SK-N-SH (cell line): ENCODE measurements at regions not wholly inside any gene's neighbourhood (a gene's known extent, or its start where the extent isn't known, plus 50 kb on each side); places are given as distances from the start of the nearest gene placed in this dataset.

Experiments used
- CTCF ChIA-PET: fragments of 300-600, 350-600 bp; formaldehyde crosslinking; extraction: SDS; loops from one replicate; lab custom pipeline; 2021; lab: Yijun Ruan, JAX
- POLR2A ChIA-PET: fragments of 350-600 bp; sonication (Branson Sonifier 250); formaldehyde crosslinking; extraction: SDS; loops from one replicate; lab custom pipeline; 2020; ENCODE audit warnings: antibody characterized with exemption, inconsistent platforms; lab: Yijun Ruan, JAX
- DNase-seq: peaks from one replicate; pipeline ENCODE4 v3.0.0; 2012
- H2AFZ ChIP-seq: fragments of 200-600 bp; sonication (generic); 2 replicates; pipeline ENCODE4 v1.8.1; 2016; ENCODE audit warnings: antibody characterized with exemption, mild to moderate bottlenecking, low read depth
- H3F3A ChIP-seq: fragments of 200-600 bp; sonication (generic); replicated peaks from 2 replicates; pipeline ENCODE3; 2016; ENCODE audit warnings: antibody characterized with exemption, mild to moderate bottlenecking; ENCODE audit not compliant: insufficient read depth
- H3K27ac ChIP-seq, 2 experiments: fragments of 200-500 bp in 1 of 2; fragments of 200-600 bp in 1 of 2; sonication (Bioruptor generic) in 1 of 2; sonication (generic), shearing (Covaris generic) in 1 of 2; 2 replicates each; pipeline versions ENCODE4 v1.5.1 to v1.6.1; 2014 to 2016; ENCODE audit warnings: low read depth in 2 of 2, inconsistent platforms in 1 of 2, low read length in 1 of 2, mild to moderate bottlenecking in 1 of 2, mixed read lengths in 1 of 2
- H3K27me3 ChIP-seq: fragments of 200-600 bp; sonication (generic), shearing (Covaris generic); 2 replicates; pipeline ENCODE4 v1.6.1; 2016; ENCODE audit warnings: mixed run types; ENCODE audit not compliant: insufficient read depth
- H3K36me3 ChIP-seq, 2 experiments: fragments of 200-500 bp in 1 of 2; fragments of 200-600 bp in 1 of 2; sonication (Bioruptor generic) in 1 of 2; sonication (generic) in 1 of 2; replicated peaks in 1 of 2; 2 replicates each; pipeline versions ENCODE3 to v1.5.1; 2014 to 2016; ENCODE audit warnings: low read length in 1 of 2, mild to moderate bottlenecking in 1 of 2; ENCODE audit not compliant: insufficient read depth in 2 of 2, control insufficient read depth in 1 of 2
- H3K4me1 ChIP-seq, 2 experiments: fragments of 200-500 bp in 1 of 2; fragments of 200-600 bp in 1 of 2; sonication (Bioruptor generic) in 1 of 2; sonication (generic), shearing (Covaris generic) in 1 of 2; 2 replicates each; pipeline versions ENCODE4 v1.5.1 to v1.6.1; 2014 to 2016; ENCODE audit warnings: low read depth in 1 of 2, low read length in 1 of 2, mixed run types in 1 of 2; ENCODE audit not compliant: insufficient read depth in 2 of 2, control insufficient read depth in 1 of 2
- H3K4me2 ChIP-seq: fragments of 200-600 bp; sonication (generic), shearing (Covaris generic); 2 replicates; pipeline ENCODE4 v1.6.1; 2017; ENCODE audit warnings: mixed run types
- H3K4me3 ChIP-seq, 2 experiments: fragments of 200-500 bp in 1 of 2; fragments of 200-600 bp in 1 of 2; sonication (Bioruptor generic) in 1 of 2; sonication (generic), shearing (Covaris generic) in 1 of 2; 2 replicates each; pipeline versions ENCODE4 v1.5.1 to v1.8.1; 2014 to 2016; ENCODE audit warnings: low read depth in 2 of 2, inconsistent platforms in 1 of 2, low read length in 1 of 2, mild to moderate bottlenecking in 1 of 2, mixed read lengths in 1 of 2, moderate library complexity in 1 of 2
- H3K79me2 ChIP-seq: fragments of 200-600 bp; sonication (generic); 2 replicates; pipeline ENCODE4 v1.8.1; 2017; ENCODE audit warnings: mild to moderate bottlenecking; ENCODE audit not compliant: insufficient read depth
- H3K9ac ChIP-seq: fragments of 200-600 bp; sonication (generic); 2 replicates; pipeline ENCODE4 v1.6.1; 2017; ENCODE audit warnings: mixed run types
- H3K9me2 ChIP-seq: fragments of 200-600 bp; sonication (generic); 2 replicates; pipeline ENCODE4 v1.6.1; 2017; ENCODE audit warnings: mixed run types
- H3K9me3 ChIP-seq: fragments of 200-600 bp; sonication (generic); 2 replicates; pipeline ENCODE4 v1.6.1; 2017; ENCODE audit warnings: mixed run types, mild to moderate bottlenecking, moderate library complexity
- H4K20me1 ChIP-seq: fragments of 200-600 bp; sonication (generic); 2 replicates; pipeline ENCODE4 v1.6.1; 2017; ENCODE audit warnings: mild to moderate bottlenecking, mixed run types; ENCODE audit not compliant: insufficient read depth
- EP300 ChIP-seq, 2 experiments: IDR thresholded peaks; 2 replicates each; pipeline versions ENCODE4 v1.4.0 to v1.6.1; 2012; ENCODE audit warnings: borderline replicate concordance in 1 of 2, low read depth in 1 of 2, low read length in 1 of 2
- FOSL2 ChIP-seq: IDR thresholded peaks from 2 replicates; pipeline ENCODE4 v1.4.0; 2012; ENCODE audit warnings: low read depth, mild to moderate bottlenecking, moderate library complexity, borderline replicate concordance
- FOXJ3 ChIP-seq: sonication (generic); formaldehyde crosslinking; IDR thresholded peaks from 2 replicates; pipeline ENCODE4 v1.5.1; 2020; ENCODE audit warnings: mild to moderate bottlenecking, missing genetic modification reagents
- FOXM1 ChIP-seq: IDR thresholded peaks from 2 replicates; pipeline ENCODE4 v1.4.0; 2012; ENCODE audit warnings: low read depth, mild to moderate bottlenecking
- IRF3 ChIP-seq: fragments of 150-350 bp; IDR thresholded peaks from 2 replicates; pipeline ENCODE4 v1.6.1; 2016; ENCODE audit warnings: mild to moderate bottlenecking, low read depth, low read length
- JUND ChIP-seq: IDR thresholded peaks from 2 replicates; pipeline ENCODE4 v1.4.0; 2012
- MXI1 ChIP-seq: IDR thresholded peaks from 2 replicates; pipeline ENCODE4 v1.6.1; 2012; ENCODE audit warnings: mild to moderate bottlenecking, low read depth, low read length, improper control_type of control experiment
- NFIC ChIP-seq: IDR thresholded peaks from 2 replicates; pipeline ENCODE4 v1.4.0; 2012; ENCODE audit warnings: borderline replicate concordance
- NRF1 ChIP-seq: IDR thresholded peaks from 2 replicates; pipeline ENCODE4 v1.6.1; 2012; ENCODE audit warnings: low read depth, mild to moderate bottlenecking, low read length
- PBX3 ChIP-seq: IDR thresholded peaks from 2 replicates; pipeline ENCODE4; 2012
- POLR2AphosphoS5 ChIP-seq: IDR thresholded peaks from 2 replicates; pipeline ENCODE4 v1.6.1; 2012; ENCODE audit warnings: low read depth, low read length
- RCOR1 ChIP-seq: fragments of 150-350 bp; IDR thresholded peaks from 2 replicates; pipeline ENCODE4 v1.6.1; 2017; ENCODE audit warnings: antibody characterized with exemption, low read length
- REST ChIP-seq: IDR thresholded peaks from 2 replicates; pipeline ENCODE4 v1.6.1; 2012; ENCODE audit warnings: mild to moderate bottlenecking, low read depth, low read length, moderate library complexity
- TCF12 ChIP-seq: IDR thresholded peaks from 2 replicates; pipeline ENCODE4 v1.4.0; 2012
- TEAD4 ChIP-seq: IDR thresholded peaks from 2 replicates; pipeline ENCODE4 v1.4.0; 2012; ENCODE audit warnings: mild to moderate bottlenecking, borderline replicate concordance; ENCODE audit not compliant: insufficient read depth
- WGBS: methylation state at CpG from one replicate; pipeline ENCODE4 v1.1.6; 2017; ENCODE audit warnings: low lambda C conversion rate; 5-methylcytosine and 5-hydroxymethylcytosine counted together

- TF ChIP-seq POLR2AphosphoS5 (no peak), FOSL2 (peak; percentile 93), EP300 (IDR thresholded peaks at IDR 0.05; ENCODE audit: borderline replicate concordance in 1 of 2, low read depth in 1 of 2, low read length in 1 of 2) (peak in 1 of 2 experiments; percentile 58; a peak in 2 of 4 replicates), JUND (peak; percentile 88), RCOR1 (no peak), IRF3 (no peak), TCF12 (peak; percentile 67), NFIC (peak; percentile 44; the same call in 1 of the 2 replicates), TEAD4 (peak; percentile 25; the same call in 1 of the 2 replicates)
Observed at GRCh38 chr18:23377669-23378301, 75.3 kb upstream of the RIOK3 start (continued).

GRCh38 chr18:23378302-23378686 is 74.8 kb upstream of the RIOK3 start:
- H3K4me1 ChIP-seq, result peaks cover 0 to 30% of the 10 kb centered on the region in 2 experiments; a peak in 1 of 4 replicates
- H2AFZ ChIP-seq, result no peak overlapping the region
- no peaks in the 10 kb centered on the region for H3K9me2 ChIP-seq
- H3K4me3 ChIP-seq, result no peak overlapping the region
- POLR2A ChIA-PET, result no interaction called here
- H4K20me1 ChIP-seq, result no peaks in the 10 kb centered on the region
- no peaks in the 10 kb centered on the region for H3K27me3 ChIP-seq
- DNase-seq, result no peak
- CTCF ChIA-PET, result interaction anchor here (0.9 to 7.0 kb wide), 24 partner anchors 11 to 564 kb away, joined by 3 to 149 read pairs (median 4); partner anchors contain the start of genes CABLES1 and RBBP8
- 75% methylated on average over 2 of the region's 2 CpGs for WGBS
- peak overlapping the region; percentile 26; the same call in 1 of the 2 replicates for H3K9ac ChIP-seq
- H3F3A ChIP-seq, result peaks cover 22% of the 10 kb centered on the region
- TF ChIP-seq FOXJ3 (CRISPR knock-in tag) (no peak), FOXM1 (no peak), PBX3 (no peak), EP300 (IDR thresholded peaks at IDR 0.05; ENCODE audit: borderline replicate concordance in 1 of 2, low read depth in 1 of 2, low read length in 1 of 2) (no peak), IRF3 (no peak), JUND (no peak), REST (no peak), MXI1 (no peak), NRF1 (no peak)
- no peaks in the 10 kb centered on the region for H3K9me3 ChIP-seq
- peak overlapping the region; percentile 59 for H3K4me2 ChIP-seq
- H3K27ac ChIP-seq, result peak overlapping the region in 1 of 2 experiments; percentile 82; a peak in 2 of 4 replicates
- no peaks in the 10 kb centered on the region for H3K79me2 ChIP-seq
- H3K36me3 ChIP-seq, result no peaks in the 10 kb centered on the region
